ENCODE measurements at regions not wholly inside any gene's neighbourhood (a gene's known extent, or its start where the extent isn't known, plus 50 kb on each side); places are given as distances from the start of the nearest gene placed in this dataset.

- no peak for DNase-seq
These were observed 72.6 kb upstream of the BRINP1 start for GRCh38 chr9:119441832-119442231.

GRCh38 chr9:119441338-119441737 is 72.1 kb upstream of the BRINP1 start:
- DNase-seq, result no peak

- no peak for DNase-seq
These were observed 67.0 kb upstream of the BRINP1 start for GRCh38 chr9:119436261-119436660.

- DNase-seq, result no peak
These were observed 65.8 kb upstream of the BRINP1 start for GRCh38 chr9:119435076-119435475.

- DNase-seq, result no peak
These were observed 63.2 kb upstream of the BRINP1 start for GRCh38 chr9:119432428-119432827.

- DNase-seq, result no peak
These were observed 60.1 kb upstream of the BRINP1 start for GRCh38 chr9:119429302-119429701.

- no peak for DNase-seq
These were observed 51.0 kb upstream of the BRINP1 start for GRCh38 chr9:119420231-119420630.

Measured in Kasumi-1 (cell line).